HL-60 (cell line): ENCODE measurements at regions not wholly inside any gene's neighbourhood (a gene's known extent, or its start where the extent isn't known, plus 50 kb on each side); places are given as distances from the start of the nearest gene placed in this dataset.

Source experiments
- DNase-seq, 2 experiments: peaks; one replicate each; pipeline ENCODE4 v3.0.0-alpha.2; 2010 to 2020; ENCODE audit warnings: low read depth in 1 of 2, low spot score in 1 of 2
- H3K27ac ChIP-seq: fragments of 250-450 bp; sonication (Bioruptor Pico); replicated peaks from 2 replicates; pipeline ENCODE4 v1.5.1; 2020; ENCODE audit warnings: mild to moderate bottlenecking, moderate library complexity
- H3K27me3 ChIP-seq: fragments of 250-450 bp; sonication (Bioruptor Pico); 2 replicates; pipeline ENCODE4 v1.5.1; 2021; ENCODE audit warnings: mild to moderate bottlenecking, moderate library complexity; ENCODE audit not compliant: insufficient read depth, poor library complexity, severe bottlenecking
- H3K4me3 ChIP-seq: replicated peaks from 2 replicates; pipeline ENCODE4 v1.5.1; 2011; ENCODE audit warnings: mild to moderate bottlenecking, control low read depth, low read length; ENCODE audit not compliant: insufficient read depth
- CTCF ChIP-seq: IDR thresholded peaks from one replicate; pipeline ENCODE4 v1.5.1; 2011; ENCODE audit warnings: low read length, control low read depth, inconsistent platforms; ENCODE audit not compliant: insufficient read depth
- GABPA ChIP-seq: IDR thresholded peaks from 2 replicates; pipeline ENCODE4 v1.6.1; 2012; ENCODE audit warnings: low read depth
- POLR2AphosphoS5 ChIP-seq: IDR thresholded peaks from 2 replicates; pipeline ENCODE4 v1.6.1; 2012; ENCODE audit warnings: low read depth
- REST ChIP-seq: IDR thresholded peaks from 2 replicates; pipeline ENCODE4 v1.6.1; 2012; ENCODE audit warnings: low read depth; ENCODE audit not compliant: insufficient replicate concordance
- SPI1 ChIP-seq: IDR thresholded peaks from 2 replicates; pipeline ENCODE4 v1.6.1; 2012; ENCODE audit warnings: low read depth, mild to moderate bottlenecking, borderline replicate concordance

GRCh38 chr16:50989047-50989446 is 162.0 kb downstream of the SALL1 start:
- DNase-seq, result no peak
- no peak overlapping the region for H3K27ac ChIP-seq
- no peaks in the 10 kb centered on the region for H3K27me3 ChIP-seq
- no peak for TF ChIP-seq CTCF
- no peak for TF ChIP-seq SPI1
- no peak overlapping the region for H3K4me3 ChIP-seq

GRCh38 chr16:50988441-50988840 is 162.6 kb downstream of the SALL1 start:
- Histone ChIP-seq H3K4me3 (no peak overlapping the region), H3K27ac (no peak overlapping the region), H3K27me3 (no peaks in the 10 kb centered on the region)
- TF ChIP-seq REST (no peak), GABPA (no peak), CTCF (no peak), SPI1 (no peak), POLR2AphosphoS5 (no peak)
- no peak for DNase-seq

GRCh38 chr16:50986453-50986852 is 164.6 kb downstream of the SALL1 start:
- TF ChIP-seq GABPA, result no peak
- TF ChIP-seq POLR2AphosphoS5, result no peak
- no peak for TF ChIP-seq CTCF
- no peaks in the 10 kb centered on the region for H3K27me3 ChIP-seq

GRCh38 chr16:50985733-50986132 is 165.3 kb downstream of the SALL1 start:
- Histone ChIP-seq H3K27me3 (no peaks in the 10 kb centered on the region), H3K27ac (no peak overlapping the region), H3K4me3 (no peak overlapping the region)
- no peak for DNase-seq
- TF ChIP-seq SPI1, result no peak

More at GRCh38 chr16:50986453-50986852, 164.6 kb downstream of the SALL1 start:
- DNase-seq, result no peak
- no peak overlapping the region for H3K4me3 ChIP-seq
- H3K27ac ChIP-seq, result no peak overlapping the region

GRCh38 chr16:50984688-50985087 is 166.4 kb downstream of the SALL1 start:
- Histone ChIP-seq H3K27me3 (no peaks in the 10 kb centered on the region), H3K4me3 (no peak overlapping the region), H3K27ac (no peak overlapping the region)
- TF ChIP-seq POLR2AphosphoS5 (no peak), REST (no peak), GABPA (no peak), SPI1 (no peak), CTCF (no peak)
- no peak for DNase-seq
